Right kidney (tissue), 1 donor: ENCODE measurements at regions not wholly inside any gene's neighbourhood (a gene's known extent, or its start where the extent isn't known, plus 50 kb on each side); places are given as distances from the start of the nearest gene placed in this dataset.

Experiments used
- DNase-seq: peaks from one replicate; pipeline ENCODE4 v3.0.0-alpha.2; 2016

DNA sequence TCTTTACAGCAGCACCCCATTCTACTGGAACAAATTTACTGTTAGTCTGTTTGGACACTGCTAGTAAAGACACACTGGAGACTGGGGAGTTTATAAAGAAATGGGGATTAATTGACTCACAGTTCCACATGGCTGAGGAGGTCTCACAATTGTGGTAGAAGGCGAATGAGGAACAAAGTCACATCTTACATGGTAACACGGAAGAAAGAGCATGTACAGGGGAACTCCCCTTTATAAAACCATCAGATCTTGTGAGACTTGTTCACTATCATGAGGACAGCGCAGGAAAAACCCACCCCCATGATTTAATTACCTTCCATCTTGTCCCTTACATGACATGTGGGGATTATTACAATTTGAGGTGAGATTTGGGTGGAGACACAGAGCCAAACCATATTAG is 1204.2 kb downstream of the SLITRK1 start:
- DNase-seq: no peak

DNA sequence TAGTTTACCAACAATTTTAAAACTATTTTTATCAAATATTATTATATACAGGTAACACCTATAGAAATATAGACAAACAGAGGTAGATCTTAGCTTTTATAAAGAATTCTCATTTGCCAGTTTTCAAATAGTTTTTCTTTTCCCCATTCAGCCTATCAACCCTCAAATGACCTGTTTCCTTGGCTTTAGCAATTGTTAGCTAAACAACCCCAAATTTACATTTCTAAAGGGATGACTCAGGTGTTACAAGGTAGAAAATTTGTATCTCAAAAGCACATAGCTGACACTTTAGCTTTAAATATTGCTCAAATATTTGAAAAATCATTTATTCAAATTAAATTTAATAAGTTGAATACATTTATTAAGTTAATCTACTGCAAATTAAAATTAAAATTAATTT is 1207.2 kb downstream of the SLITRK1 start:
- DNase-seq: no peak

DNA sequence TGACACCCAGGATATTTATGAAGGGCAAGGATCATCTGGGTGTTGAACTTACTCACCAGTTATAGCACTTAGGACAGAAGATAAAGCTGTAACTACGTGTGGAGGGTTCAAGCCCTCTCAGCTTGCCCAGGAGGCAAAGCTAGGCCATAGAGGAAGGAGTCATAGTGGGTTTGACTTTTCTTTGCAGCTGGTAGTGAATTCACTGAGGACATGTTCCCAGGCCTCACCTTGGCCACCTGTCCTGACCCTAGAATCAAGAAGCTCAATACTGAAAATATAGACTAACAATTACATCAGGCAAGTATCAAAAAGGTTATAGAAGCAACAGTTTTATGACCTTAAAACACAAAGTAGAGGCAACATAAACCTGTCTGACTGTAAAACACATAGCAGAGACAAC is 1207.7 kb downstream of the SLITRK1 start:
- no peak for DNase-seq

DNA sequence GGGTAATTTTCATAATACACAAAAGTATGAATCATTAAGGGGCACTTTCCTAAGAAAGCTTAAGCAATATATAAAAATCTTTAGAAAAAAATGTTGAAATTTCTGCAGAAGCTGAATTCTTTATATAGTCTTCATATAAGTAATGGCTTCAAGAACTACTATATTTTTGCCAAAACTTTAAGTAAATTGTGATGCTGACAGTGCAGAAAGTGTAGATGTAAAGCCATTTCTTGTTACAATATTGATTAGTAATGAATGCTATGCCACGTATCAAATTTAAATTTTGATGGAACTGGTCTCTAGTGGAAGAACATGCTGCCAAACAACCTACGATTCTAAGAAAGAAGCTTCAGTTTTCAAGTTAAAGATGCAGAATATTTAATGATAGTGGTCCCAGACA is 1210.0 kb downstream of the SLITRK1 start:
- no peak for DNase-seq

DNA sequence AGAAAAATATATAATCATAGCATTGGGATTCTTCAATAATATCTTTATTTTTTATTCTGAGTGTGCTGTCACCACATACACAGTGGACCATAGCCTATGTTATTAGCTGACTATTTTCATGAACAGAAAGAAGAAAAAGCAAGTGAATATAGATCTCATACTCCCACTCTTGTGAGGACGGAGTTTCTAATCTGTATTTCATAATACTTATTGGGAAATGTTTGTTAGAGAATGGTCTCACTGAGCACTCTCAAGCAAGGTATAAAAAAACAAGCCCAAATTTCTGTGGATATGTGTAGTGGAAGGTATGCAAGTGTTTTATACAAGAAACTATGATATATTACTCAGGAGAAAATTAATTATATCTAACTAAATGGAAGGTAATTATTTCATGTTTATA is 1218.1 kb downstream of the SLITRK1 start:
- no peak for DNase-seq

DNA sequence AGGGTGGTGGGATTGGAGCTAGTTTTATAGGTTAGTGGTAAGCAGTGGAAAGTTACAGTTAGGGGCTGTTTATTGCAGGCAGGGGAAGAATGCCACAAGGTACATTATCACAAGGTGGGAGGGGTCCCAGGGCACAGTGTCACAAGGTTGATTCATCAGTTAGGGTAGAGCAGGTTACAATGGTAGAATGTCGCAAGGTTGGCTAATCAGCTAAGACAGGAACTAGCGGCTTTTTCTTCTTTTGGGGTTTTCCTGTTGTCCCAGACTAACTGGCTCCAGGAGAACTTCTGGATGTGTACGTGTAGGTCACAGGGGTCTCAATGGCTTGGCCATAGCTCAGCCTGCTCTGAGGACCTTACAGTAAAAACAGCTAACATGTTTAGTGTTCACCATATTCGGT is 1221.1 kb downstream of the SLITRK1 start:
- no peak for DNase-seq

DNA sequence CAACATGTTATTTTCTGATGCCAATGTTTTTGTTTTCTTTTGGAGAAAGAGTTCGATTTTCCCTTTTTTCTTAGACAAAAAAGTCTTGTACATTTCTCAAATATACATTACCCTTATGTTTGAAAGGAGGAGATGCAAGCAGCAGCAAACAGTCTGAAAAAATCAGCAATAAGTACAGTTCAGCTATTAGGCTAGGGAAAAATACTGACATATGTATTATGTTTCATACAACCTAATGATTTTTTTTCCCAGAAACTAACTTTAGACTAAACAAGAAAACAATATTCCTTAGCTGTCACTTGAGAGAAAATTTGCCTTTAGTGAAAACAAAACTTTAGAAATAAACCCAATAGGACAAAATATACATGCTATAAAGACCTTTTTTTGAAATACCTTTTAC is 1223.5 kb downstream of the SLITRK1 start:
- DNase-seq: no peak

DNA sequence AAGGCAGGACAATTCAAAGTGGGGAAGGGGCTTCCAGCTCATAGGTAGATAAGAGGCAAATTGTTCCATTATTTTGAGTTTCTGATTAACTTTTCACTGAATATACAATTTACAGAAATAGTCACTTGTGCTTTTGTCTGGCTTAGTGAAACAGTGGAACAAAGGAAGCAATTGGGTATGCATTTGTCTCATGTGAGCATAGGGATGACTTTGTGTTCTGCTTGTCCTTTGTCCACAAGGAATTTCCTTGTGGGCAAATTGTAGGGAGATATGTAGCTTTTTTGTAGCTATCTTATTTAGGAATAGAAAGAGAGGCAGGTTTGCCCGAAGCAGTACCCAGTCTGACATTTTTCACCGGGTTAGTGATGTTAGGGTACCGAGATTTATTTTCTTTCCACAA is 1224.8 kb downstream of the SLITRK1 start:
- DNase-seq: no peak

DNA sequence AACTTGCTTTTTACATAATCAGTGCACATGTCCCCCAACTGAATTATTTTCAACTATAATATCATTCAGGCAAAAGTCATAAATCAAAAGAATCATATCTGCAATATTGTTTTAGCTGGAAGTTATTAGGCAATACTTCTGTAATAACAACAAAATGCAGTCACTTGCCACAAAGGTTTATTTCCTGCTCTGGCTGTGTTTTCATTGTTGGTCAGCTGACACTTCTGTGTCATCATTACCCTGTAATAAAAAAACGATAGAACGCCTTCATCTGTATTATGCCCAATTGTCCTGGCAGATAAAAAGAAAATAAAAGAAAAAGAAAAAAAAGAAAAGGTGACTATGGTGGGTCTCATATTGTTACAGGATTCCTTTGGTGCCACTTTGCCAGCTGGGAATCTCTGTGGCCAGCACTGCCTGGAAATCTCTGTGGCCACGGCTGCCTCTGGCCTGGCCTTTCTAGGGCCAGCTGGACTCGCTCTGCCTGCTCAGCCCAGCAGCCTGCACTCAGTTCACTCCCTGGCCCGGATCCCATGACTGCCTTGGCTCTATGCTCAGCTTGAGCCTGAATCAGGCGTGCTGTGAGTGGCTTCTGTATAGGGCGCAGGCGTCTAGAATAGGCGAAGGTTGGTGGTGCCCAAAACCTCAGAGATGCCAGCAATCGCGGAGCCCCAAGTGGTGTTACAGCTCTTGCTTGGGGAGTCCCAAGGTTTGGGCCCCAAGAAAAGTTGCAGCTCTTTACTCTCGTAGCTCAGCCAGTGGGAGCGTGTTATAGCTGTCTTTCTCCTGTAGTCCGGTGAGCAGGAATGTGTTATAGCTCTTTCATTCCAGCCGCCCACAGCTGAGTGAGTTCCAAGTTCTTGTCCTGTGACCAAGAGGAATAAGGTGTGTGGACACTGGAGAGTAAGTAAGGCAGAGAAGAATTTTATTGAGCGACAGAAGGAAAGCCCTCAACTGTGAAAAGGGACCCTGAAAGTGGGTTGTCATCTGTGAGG is 1227.1 kb downstream of the SLITRK1 start:
- no peak for DNase-seq

DNA sequence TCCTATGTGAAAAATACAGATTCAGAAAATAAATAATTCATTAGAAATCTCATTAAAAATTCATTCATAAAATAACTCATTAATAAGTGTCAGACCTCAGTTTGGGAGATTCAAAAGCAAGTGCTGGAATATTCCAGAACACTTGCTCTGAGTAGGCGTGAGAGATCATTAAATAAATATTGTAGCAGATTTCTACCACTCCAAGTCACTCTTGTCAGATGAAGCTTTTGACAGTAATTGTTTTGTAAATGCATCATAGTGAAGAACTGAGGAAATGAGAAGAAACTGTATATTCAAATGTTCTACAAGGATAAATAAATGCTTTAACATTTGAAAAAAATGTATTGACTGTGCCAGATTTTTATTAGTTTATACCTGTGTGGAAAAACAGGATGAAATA is 1228.1 kb downstream of the SLITRK1 start:
- DNase-seq: no peak

DNA sequence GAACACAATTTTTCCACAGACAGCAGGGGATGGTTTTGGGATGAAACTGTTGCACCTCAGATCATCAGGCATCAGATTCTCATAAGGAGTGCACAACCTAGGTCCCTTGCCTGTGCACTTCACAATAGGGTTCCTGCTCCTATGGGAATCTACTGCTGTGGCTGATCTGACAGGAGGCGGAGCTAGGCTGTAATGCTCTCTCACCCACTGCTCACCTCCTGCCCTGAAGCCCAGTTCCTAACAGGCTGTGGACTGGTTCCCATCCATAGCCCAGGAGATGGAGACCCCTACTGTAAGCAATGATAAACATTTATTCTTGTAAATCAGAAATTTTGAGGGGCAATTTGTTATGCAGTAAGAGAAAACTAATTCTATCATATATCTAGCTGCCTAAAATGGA is 1234.7 kb downstream of the SLITRK1 start:
- DNase-seq: no peak

DNA sequence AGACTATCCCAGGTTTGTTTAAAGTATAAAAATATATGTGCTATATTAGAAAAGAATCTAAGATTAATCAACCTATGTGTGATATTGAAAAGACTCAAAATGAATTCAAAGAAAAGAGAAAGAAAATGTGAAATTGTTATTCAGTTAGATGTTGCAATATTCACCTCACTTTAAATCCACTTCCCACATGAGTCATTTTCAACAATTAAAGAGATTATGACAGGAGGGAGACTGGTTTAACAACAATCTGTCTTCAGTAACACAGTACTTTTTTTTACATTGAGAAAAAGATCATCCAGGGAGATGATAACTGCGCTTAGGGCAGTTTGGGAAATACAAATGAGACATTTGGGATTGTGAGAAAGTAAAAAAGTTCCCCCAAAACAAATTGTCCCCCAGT is 1246.2 kb downstream of the SLITRK1 start:
- DNase-seq: no peak

DNA sequence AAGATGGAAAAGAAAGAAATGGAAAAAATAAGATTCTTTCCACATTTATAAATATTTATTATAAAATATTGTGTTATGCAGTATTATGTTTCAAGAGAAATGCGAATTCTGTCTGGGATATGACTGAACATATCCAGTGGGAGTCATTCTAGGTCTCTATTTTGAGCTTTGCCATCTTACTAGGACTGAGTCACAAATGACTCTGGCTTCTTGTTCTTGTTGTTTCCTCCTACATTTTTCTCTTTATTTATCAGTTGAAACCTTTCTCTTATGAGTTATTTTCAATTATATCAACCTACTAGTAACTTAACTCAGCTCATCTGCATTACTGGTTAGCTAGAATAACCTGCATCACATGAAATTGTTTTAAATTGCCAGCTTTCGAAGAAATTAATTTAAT is 1247.3 kb downstream of the SLITRK1 start:
- DNase-seq: no peak

DNA sequence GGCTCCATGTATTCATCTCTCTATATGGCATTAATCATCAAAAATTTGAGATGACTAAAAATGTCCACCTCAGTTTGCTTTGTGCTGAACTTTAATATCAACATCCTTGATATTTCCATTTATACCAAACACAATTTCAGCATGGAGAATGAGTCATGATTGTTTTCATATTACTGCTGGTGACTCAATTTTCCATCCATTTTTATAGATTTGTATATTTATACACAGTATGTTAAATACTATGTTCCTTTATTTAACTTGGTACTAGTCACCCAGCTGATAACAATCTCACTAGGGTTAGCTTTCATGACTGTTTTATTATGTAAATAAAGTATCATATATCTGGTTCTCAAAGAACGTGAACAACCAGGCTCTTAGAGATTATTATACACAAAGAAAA is 1255.1 kb downstream of the SLITRK1 start:
- DNase-seq: no peak

DNA sequence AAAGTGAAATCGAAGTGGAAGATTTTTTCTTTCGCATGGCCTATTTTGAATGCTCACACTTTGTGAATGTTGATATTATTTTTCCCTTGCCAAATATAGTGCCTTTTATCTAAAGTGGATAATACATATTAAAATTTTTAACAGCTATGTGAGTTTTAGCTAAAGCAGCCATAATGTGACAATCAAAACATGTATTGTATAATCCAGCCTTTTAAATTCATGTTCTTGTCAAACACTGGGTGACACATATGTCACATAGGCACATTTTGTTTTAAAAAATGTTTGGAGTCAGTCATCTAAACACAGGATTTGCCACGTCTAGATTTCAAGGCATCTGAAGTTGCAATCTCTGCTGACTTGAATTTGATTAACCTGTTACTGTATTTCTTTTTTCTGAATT is 1256.6 kb downstream of the SLITRK1 start:
- DNase-seq: no peak

DNA sequence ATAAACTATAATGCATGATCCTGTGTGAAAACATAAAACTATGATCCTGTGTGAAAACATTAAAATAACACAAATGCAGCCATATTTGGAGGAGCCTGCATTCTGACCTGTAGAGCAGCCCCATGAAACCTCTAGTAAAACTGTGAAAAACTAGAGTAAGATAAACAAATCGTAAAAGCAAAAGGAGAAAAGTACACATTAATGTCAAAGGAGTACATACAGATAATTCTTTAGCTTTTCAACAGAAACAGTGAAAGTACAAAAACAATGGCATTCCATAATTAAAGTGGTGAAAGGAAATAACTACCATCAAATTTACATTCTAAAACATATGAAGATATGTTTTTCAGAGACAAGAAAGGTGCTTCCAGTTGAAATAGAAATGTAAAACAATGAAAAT is 1267.2 kb downstream of the SLITRK1 start:
- no peak for DNase-seq

DNA sequence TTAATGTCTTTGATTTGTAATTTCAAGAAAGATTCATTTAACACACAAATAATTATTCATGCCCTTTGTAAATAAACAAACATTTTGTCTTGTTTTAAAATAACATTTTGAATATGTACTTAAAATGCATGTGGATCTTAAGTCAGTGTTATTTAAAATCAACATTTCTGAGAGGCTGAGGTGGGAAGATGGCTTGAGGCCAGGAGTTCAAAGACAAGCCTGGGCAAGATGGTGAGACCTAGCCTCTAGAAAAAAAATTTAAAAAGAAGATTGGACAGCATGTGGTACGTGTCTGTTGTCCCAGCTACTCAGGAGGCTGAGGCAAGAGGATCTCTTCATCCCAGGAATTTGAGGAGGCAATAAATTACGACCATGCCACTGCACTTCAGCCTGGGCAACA is 1268.2 kb downstream of the SLITRK1 start:
- no peak for DNase-seq

DNA sequence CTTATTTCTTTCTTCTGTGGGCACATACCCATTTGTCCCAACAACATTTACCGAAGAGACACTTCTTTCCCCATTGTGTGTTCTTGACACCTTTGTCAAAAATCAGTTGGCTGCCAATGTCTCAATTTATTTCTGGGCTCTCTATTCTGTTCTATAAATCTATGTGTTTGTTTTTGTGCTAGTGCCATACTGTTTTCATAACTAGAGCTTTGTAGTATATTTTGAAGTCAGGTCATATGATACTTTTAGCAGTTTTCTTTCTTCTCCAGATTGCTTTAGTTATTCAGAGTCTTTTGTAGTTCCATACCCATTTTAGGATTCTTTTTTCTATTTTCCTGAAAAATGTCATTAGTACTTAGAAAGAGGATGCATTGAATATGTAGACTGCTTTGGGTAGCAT is 1276.3 kb downstream of the SLITRK1 start:
- DNase-seq: no peak

DNA sequence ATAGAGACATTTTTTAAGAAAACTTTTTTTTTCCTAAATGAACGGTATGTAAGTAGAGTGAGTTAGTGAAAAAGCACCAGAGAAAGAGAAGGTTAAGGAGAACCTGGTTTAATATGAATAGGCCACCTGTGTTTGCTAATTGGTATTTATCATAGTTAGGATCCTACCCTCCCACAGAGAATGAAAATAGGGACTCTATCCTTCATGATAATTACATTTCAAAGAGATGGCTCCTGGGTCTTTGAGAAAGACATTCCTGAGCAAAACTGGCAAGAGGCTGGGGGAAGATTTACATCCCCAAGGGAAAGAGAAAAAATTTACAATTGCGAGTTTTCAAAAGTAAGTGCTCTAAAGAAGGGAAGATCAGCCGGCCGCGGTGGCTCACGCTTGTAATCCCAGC is 1284.5 kb downstream of the SLITRK1 start:
- no peak for DNase-seq

DNA sequence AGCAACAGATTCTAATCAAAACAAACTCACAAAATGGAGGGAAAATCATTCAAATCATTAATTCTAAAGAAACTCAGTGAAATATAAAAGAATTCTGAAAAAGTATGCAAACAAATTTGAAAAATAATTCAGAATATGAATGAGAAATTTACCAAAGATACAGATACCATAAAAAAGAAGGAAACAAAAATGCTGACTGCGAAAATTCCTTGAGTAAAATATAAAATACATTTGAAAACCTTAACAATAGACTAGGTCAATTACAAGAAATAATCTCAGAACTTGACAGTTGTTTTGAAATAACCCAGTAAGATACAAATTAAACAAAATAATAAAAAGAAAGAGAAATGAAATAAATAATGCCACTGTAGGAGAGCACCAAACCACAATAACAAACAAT is 1289.0 kb downstream of the SLITRK1 start:
- DNase-seq: no peak

DNA sequence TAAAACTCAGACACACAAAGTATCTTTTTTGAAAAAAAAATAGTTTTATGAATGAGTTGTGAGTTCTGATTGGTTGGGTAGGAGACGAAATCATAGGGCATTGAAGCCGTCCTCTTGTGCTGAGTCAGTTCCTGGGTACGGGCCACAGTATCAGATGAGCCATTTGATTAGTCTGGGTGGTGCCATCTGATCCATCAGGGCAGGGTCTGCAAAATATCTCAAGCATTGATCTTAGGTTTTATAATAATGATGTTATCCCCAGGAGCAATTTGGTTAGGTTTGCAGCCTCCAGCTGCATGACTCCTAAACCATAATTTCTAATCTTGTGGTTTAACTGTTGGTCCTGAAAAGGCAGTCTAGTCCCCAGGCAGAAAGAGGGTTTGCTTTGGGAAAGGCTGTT is 1310.6 kb downstream of the SLITRK1 start:
- no peak for DNase-seq

DNA sequence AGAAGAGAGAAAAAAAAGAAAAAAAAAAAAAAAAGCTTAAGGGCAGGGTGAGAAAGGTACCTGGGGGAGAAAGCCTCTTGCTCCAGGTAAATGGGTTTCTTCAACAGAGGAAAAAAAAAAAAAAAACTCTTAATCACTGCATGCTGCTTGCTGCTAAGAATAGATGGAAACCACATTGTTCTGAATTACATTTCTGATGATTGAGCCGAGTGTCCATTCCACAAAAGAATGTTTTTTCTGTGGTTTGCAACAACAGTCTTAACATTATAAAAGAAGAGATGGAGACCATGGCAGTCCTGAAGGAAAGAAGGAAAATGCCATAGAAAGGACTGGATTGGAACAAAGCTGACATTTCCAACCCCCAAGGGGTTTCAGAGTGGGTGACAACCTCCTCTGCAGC is 1312.7 kb downstream of the SLITRK1 start:
- no peak for DNase-seq

DNA sequence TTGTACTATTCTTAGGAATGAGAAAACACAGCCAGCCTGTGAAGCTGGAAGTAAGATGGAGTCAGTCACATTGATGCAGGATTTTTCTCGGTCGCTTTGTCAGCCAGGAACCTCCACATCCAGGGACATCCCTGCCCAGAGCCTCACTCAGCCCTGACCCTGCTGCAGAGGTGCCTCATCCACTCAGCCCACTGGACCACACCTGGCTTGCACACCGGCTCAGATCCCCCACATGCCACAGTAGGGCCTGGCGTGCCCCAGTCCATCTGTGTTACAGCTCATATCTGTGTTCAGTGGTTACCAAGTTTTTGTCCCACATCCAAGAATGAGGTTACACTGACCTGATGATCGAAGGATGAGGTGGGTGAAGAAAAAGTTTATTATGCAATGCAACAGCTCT is 1315.4 kb downstream of the SLITRK1 start:
- no peak for DNase-seq

DNA sequence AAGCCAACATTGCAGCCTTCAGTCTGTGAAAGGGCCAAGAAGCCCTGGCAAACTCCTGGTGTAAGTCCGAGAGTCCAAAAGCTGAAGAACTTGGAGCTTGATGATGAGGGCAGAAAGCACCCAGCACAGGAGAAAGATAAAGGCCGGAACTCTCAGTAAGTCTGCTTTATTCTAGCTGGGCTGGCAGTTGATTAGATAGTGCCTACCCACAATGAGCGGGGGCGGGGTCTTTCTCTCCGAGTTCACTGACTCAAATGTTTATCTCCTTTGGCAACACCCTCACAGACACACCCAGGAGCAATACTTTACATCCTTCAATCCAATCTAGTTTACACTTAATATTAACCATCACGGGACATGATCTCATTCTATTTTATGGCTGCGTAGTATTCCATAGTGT is 1317.1 kb downstream of the SLITRK1 start:
- DNase-seq: no peak

DNA sequence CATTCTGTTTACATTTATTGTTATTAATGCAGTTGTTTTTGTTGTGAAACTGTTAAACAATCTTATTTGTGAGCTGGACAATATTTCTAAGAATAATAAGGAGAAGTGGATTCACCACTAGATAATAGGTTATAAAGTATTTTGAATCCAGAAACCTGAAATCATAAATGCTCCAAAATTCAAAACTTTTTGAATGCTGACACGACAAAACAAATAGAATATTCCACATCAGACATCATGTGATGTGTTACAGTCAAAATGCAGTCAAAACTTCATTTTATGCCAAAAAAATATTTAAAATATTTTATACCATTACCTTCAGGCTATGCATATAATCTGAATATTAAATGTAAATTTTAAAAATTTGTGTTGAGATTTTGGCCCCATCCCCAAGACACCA is 1321.4 kb downstream of the SLITRK1 start:
- no peak for DNase-seq
